Panc1 (cell line): ENCODE measurements at regions not wholly inside any gene's neighbourhood (a gene's known extent, or its start where the extent isn't known, plus 50 kb on each side); places are given as distances from the start of the nearest gene placed in this dataset.

Source experiments
- CTCF ChIP-seq: fragments of 450-650 bp; IDR thresholded peaks from 2 replicates; pipeline ENCODE4 v1.5.1; 2017; ENCODE audit warnings: mild to moderate bottlenecking
- POLR2AphosphoS5 ChIP-seq: IDR thresholded peaks from 2 replicates; pipeline ENCODE4 v1.6.1; 2012; ENCODE audit warnings: mild to moderate bottlenecking, low read depth, low read length, moderate library complexity
- REST ChIP-seq, 2 experiments: IDR thresholded peaks; 2 replicates each; pipeline ENCODE4 v1.6.1; 2011 to 2012; ENCODE audit warnings: low read depth in 2 of 2, control low read depth in 1 of 2, low read length in 1 of 2, mild to moderate bottlenecking in 1 of 2, moderate library complexity in 1 of 2; ENCODE audit not compliant: insufficient read depth in 1 of 2
- SIN3A ChIP-seq: IDR thresholded peaks from 2 replicates; pipeline ENCODE4 v1.6.1; 2012; ENCODE audit warnings: low read depth, mild to moderate bottlenecking, low read length, moderate library complexity, borderline replicate concordance; ENCODE audit not compliant: insufficient read depth
- TCF7L2 ChIP-seq: IDR thresholded peaks from 2 replicates; pipeline ENCODE4 v1.6.1; 2011; ENCODE audit warnings: mild to moderate bottlenecking, low read depth, low read length, inconsistent platforms

- TF ChIP-seq CTCF (no peak), POLR2AphosphoS5 (no peak), SIN3A (no peak), REST (IDR thresholded peaks at IDR 0.05; ENCODE audit: insufficient read depth in 1 of 2, low read depth in 2 of 2, low read length in 1 of 2) (no peak), TCF7L2 (no peak)
Measured at GRCh38 chr3:177578488-177578887, 381.2 kb upstream of the TBL1XR1 start.
